Upper lobe of left lung (tissue), 4 donors: ENCODE measurements at regions not wholly inside any gene's neighbourhood (a gene's known extent, or its start where the extent isn't known, plus 50 kb on each side); places are given as distances from the start of the nearest gene placed in this dataset.

ENCODE experiments used
- POLR2A ChIP-seq, 4 donors: fragments of 450-650 bp; IDR thresholded peaks; one replicate each; pipeline ENCODE4 v1.5.1; 2016 to 2017; ENCODE audit warnings: antibody characterized with exemption in 4 of 4, mild to moderate bottlenecking in 2 of 4
- POLR2AphosphoS5 ChIP-seq, 2 donors: sonication (generic); formaldehyde crosslinking; IDR thresholded peaks; one replicate each; pipeline ENCODE4 v1.5.1; 2017; ENCODE audit warnings: antibody characterized with exemption in 2 of 2
- TF ChIP-seq, protein P1 (sequence below), 6 experiments: fragments of 450-650 bp in 4 of 6; fragments of 200-600 bp in 2 of 6; sonication (generic) in 2 of 6; IDR thresholded peaks; one replicate each; pipeline ENCODE4 v1.5.1; 2016 to 2019; ENCODE audit warnings: antibody characterized with exemption in 6 of 6

DNA sequence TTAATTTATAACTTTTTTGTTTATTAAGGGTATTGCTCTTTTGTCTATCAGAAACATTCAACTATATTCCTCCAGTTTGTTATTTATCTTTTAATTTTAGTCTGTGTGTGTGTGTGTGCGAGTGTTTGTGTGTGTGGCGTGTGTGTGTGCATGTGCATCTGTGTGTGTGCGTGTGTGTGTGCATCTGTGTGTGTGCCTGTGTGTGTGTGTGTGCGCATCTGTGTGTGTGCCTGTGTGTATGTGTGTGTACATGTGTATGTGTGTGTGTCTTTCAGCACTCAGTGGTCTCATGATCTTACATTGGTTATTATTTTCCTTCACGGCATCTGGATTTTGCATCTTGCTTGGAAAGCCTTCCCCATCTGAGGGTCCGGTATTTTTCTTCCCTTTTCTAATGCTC lies 281.1 kb upstream of the RTL1 start:
- TF ChIP-seq, protein P1, sequence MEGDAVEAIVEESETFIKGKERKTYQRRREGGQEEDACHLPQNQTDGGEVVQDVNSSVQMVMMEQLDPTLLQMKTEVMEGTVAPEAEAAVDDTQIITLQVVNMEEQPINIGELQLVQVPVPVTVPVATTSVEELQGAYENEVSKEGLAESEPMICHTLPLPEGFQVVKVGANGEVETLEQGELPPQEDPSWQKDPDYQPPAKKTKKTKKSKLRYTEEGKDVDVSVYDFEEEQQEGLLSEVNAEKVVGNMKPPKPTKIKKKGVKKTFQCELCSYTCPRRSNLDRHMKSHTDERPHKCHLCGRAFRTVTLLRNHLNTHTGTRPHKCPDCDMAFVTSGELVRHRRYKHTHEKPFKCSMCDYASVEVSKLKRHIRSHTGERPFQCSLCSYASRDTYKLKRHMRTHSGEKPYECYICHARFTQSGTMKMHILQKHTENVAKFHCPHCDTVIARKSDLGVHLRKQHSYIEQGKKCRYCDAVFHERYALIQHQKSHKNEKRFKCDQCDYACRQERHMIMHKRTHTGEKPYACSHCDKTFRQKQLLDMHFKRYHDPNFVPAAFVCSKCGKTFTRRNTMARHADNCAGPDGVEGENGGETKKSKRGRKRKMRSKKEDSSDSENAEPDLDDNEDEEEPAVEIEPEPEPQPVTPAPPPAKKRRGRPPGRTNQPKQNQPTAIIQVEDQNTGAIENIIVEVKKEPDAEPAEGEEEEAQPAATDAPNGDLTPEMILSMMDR (IDR thresholded peaks at IDR 0.05) = no peak
- no peak for TF ChIP-seq POLR2AphosphoS5 (IDR thresholded peaks at IDR 0.05)
- no peak for TF ChIP-seq POLR2A (IDR thresholded peaks at IDR 0.05)
